ENCODE measurements at regions not wholly inside any gene's neighbourhood (a gene's known extent, or its start where the extent isn't known, plus 50 kb on each side); places are given as distances from the start of the nearest gene placed in this dataset.

GRCh38 chr10:131616040-131616439 lies 284.8 kb upstream of the PPP2R2D start:
- Histone ChIP-seq H3K18ac (ENCODE audit: low read length) (no peak overlapping the region), H3K27me3 (ENCODE audit: insufficient read depth, low read length, poor library complexity) (no peaks in the 10 kb centered on the region), H3K79me2 (ENCODE audit: control insufficient read depth, insufficient read depth, low read length) (no peaks in the 10 kb centered on the region), H3K4ac (ENCODE audit: low read depth, low read length) (no peak overlapping the region), H3K27ac (ENCODE audit: low read depth, low read length) (no peak overlapping the region), H4K5ac (ENCODE audit: low read length) (no peak overlapping the region), H3K4me2 (ENCODE audit: low read length) (no peak overlapping the region), H2AK5ac (ENCODE audit: low read length) (no peak overlapping the region), H2BK15ac (replicated peaks; ENCODE audit: low read depth) (no peak overlapping the region), H3K56ac (ENCODE audit: low read length) (no peak overlapping the region), H3K4me1 (ENCODE audit: control insufficient read depth, low read depth, low read length) (no peaks in the 10 kb centered on the region), H3K9ac (ENCODE audit: low read length) (no peak overlapping the region), H3K23ac (ENCODE audit: low read length) (no peak overlapping the region), H4K8ac (ENCODE audit: low read depth, low read length) (no peak overlapping the region), H3K79me1 (ENCODE audit: low read length) (no peaks in the 10 kb centered on the region), H3K4me3 (ENCODE audit: low read length) (no peak overlapping the region), H2BK120ac (ENCODE audit: low read depth, low read length) (no peak overlapping the region), H2BK5ac (ENCODE audit: low read length) (no peak overlapping the region), H3K36me3 (ENCODE audit: control insufficient read depth, insufficient read depth, low read length) (no peaks in the 10 kb centered on the region)
- no peak for DNase-seq
- no CpG with 5 or more reads among the region's 6 CpGs for WGBS (ENCODE audit: extremely low coverage, insufficient coverage, low lambda C conversion rate)

- H3K9ac ChIP-seq (ENCODE audit: low read length) = no peak overlapping the region
- H3K4ac ChIP-seq (ENCODE audit: low read depth, low read length) = no peak overlapping the region
- DNase-seq = no peak
- no peaks in the 10 kb centered on the region for H3K79me1 ChIP-seq (ENCODE audit: low read length)
- no peak overlapping the region for H4K5ac ChIP-seq (ENCODE audit: low read length)
- H3K4me1 ChIP-seq (ENCODE audit: control insufficient read depth, low read depth, low read length) = no peaks in the 10 kb centered on the region
- no peaks in the 10 kb centered on the region for H3K79me2 ChIP-seq (ENCODE audit: control insufficient read depth, insufficient read depth, low read length)
- no peaks in the 10 kb centered on the region for H3K27me3 ChIP-seq (ENCODE audit: insufficient read depth, low read length, poor library complexity)
- no peak overlapping the region for H2BK120ac ChIP-seq (ENCODE audit: low read depth, low read length)
- no peaks in the 10 kb centered on the region for H3K36me3 ChIP-seq (ENCODE audit: control insufficient read depth, insufficient read depth, low read length)
- no peak overlapping the region for H3K27ac ChIP-seq (ENCODE audit: low read depth, low read length)
- no peak overlapping the region for H3K4me3 ChIP-seq (ENCODE audit: low read length)
- H2AK5ac ChIP-seq (ENCODE audit: low read length) = no peak overlapping the region
- H3K56ac ChIP-seq (ENCODE audit: low read length) = no peak overlapping the region
- WGBS (ENCODE audit: extremely low coverage, insufficient coverage, low lambda C conversion rate) = no CpG with 5 or more reads among the region's 36 CpGs
- H3K4me2 ChIP-seq (ENCODE audit: low read length) = no peak overlapping the region
- no peak overlapping the region for H3K23ac ChIP-seq (ENCODE audit: low read length)
- H2BK5ac ChIP-seq (ENCODE audit: low read length) = no peak overlapping the region
- no peak overlapping the region for H4K8ac ChIP-seq (ENCODE audit: low read depth, low read length)
- no peak overlapping the region for H3K18ac ChIP-seq (ENCODE audit: low read length)
- no peak overlapping the region for H2BK15ac ChIP-seq (replicated peaks; ENCODE audit: low read depth)
Observed at GRCh38 chr10:131617113-131617858, 283.5 kb upstream of the PPP2R2D start.

DNA sequence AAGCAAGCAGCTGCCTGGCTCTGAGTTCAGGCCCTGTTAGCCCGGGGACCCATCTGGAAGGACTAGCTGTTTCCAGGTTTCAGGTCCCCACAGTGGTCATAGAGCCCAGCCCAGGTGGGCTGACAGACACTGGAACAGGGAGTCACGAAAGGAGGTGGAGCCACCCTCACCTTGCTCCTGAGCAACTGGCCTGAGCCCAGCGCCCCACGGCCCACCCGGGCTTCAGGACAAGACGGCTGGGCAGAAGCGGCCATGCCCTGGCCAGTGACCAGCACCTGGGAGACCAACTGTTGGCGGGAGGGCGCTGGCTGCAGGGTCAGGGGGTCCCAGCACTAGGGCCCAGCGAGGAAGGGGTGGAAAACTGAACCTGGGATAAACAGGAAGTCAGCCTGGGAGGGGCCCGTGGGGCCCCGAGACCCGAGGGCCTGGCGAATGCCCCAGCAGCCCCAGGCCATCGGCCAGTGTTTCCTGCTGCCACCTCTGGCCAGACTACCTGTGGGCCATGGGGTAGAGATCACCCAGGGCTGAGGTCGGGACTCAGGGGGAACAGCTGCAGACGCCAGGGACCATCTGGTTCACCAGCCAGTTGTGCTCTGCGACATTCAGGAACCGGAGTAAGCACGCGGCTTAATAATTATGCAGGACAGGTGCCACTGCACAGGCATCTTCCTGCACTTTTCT lies 282.1 kb upstream of the PPP2R2D start:
- H2AK5ac ChIP-seq (ENCODE audit: low read length) = no peak overlapping the region
- H3K18ac ChIP-seq (ENCODE audit: low read length) = no peak overlapping the region
- no peaks in the 10 kb centered on the region for H3K79me1 ChIP-seq (ENCODE audit: low read length)
- WGBS (ENCODE audit: extremely low coverage, insufficient coverage, low lambda C conversion rate) = no CpG with 5 or more reads among the region's 21 CpGs
- no peak overlapping the region for H2BK5ac ChIP-seq (ENCODE audit: low read length)
- no peak overlapping the region for H2BK120ac ChIP-seq (ENCODE audit: low read depth, low read length)
- H3K27me3 ChIP-seq (ENCODE audit: insufficient read depth, low read length, poor library complexity) = no peaks in the 10 kb centered on the region
- H3K23ac ChIP-seq (ENCODE audit: low read length) = no peak overlapping the region
- H3K36me3 ChIP-seq (ENCODE audit: control insufficient read depth, insufficient read depth, low read length) = no peaks in the 10 kb centered on the region
- no peak overlapping the region for H3K9ac ChIP-seq (ENCODE audit: low read length)
- no peak for DNase-seq
- H3K27ac ChIP-seq (ENCODE audit: low read depth, low read length) = no peak overlapping the region
- H3K79me2 ChIP-seq (ENCODE audit: control insufficient read depth, insufficient read depth, low read length) = no peaks in the 10 kb centered on the region
- no peak overlapping the region for H4K5ac ChIP-seq (ENCODE audit: low read length)
- H2BK15ac ChIP-seq (replicated peaks; ENCODE audit: low read depth) = no peak overlapping the region
- H3K4ac ChIP-seq (ENCODE audit: low read depth, low read length) = no peak overlapping the region
- no peak overlapping the region for H3K56ac ChIP-seq (ENCODE audit: low read length)
- H3K4me3 ChIP-seq (ENCODE audit: low read length) = no peak overlapping the region
- H3K4me1 ChIP-seq (ENCODE audit: control insufficient read depth, low read depth, low read length) = no peaks in the 10 kb centered on the region
- H3K4me2 ChIP-seq (ENCODE audit: low read length) = no peak overlapping the region
- H4K8ac ChIP-seq (ENCODE audit: low read depth, low read length) = no peak overlapping the region

DNA sequence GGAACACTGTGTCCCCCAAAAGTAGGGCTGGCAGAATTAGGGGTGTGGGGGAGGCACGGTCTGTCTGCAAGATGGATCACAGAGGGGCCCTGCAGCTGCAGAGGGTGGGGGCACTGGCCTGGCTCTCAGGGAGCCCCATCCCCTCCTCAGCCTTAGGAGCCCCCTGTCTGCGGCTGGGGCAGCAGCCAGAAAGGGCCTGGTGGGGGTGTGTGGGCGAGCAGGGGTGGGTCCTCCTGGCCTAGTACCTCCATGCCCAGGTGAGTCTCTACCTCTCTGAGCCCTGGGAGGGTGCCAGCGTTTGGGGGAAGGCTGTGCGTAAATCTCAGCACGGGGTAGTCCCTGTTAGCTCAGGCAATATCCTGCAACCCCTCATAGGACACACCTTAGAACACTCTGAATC lies 280.5 kb upstream of the PPP2R2D start:
- no peak overlapping the region for H4K8ac ChIP-seq (ENCODE audit: low read depth, low read length)
- no peak overlapping the region for H3K18ac ChIP-seq (ENCODE audit: low read length)
- H3K4me2 ChIP-seq (ENCODE audit: low read length) = no peak overlapping the region
- no peak overlapping the region for H3K4ac ChIP-seq (ENCODE audit: low read depth, low read length)
- DNase-seq = no peak
- no peak overlapping the region for H3K27ac ChIP-seq (ENCODE audit: low read depth, low read length)
- H3K27me3 ChIP-seq (ENCODE audit: insufficient read depth, low read length, poor library complexity) = no peaks in the 10 kb centered on the region
- H3K79me2 ChIP-seq (ENCODE audit: control insufficient read depth, insufficient read depth, low read length) = no peaks in the 10 kb centered on the region
- H3K9ac ChIP-seq (ENCODE audit: low read length) = no peak overlapping the region
- H2BK5ac ChIP-seq (ENCODE audit: low read length) = no peak overlapping the region
- H3K36me3 ChIP-seq (ENCODE audit: control insufficient read depth, insufficient read depth, low read length) = no peaks in the 10 kb centered on the region
- H2AK5ac ChIP-seq (ENCODE audit: low read length) = no peak overlapping the region
- no CpG with 5 or more reads among the region's 6 CpGs for WGBS (ENCODE audit: extremely low coverage, insufficient coverage, low lambda C conversion rate)
- no peak overlapping the region for H2BK120ac ChIP-seq (ENCODE audit: low read depth, low read length)
- no peak overlapping the region for H3K56ac ChIP-seq (ENCODE audit: low read length)
- H3K23ac ChIP-seq (ENCODE audit: low read length) = no peak overlapping the region
- no peak overlapping the region for H2BK15ac ChIP-seq (replicated peaks; ENCODE audit: low read depth)
- no peak overlapping the region for H4K5ac ChIP-seq (ENCODE audit: low read length)
- no peak overlapping the region for H3K4me3 ChIP-seq (ENCODE audit: low read length)
- no peaks in the 10 kb centered on the region for H3K4me1 ChIP-seq (ENCODE audit: control insufficient read depth, low read depth, low read length)
- H3K79me1 ChIP-seq (ENCODE audit: low read length) = no peaks in the 10 kb centered on the region

GRCh38 chr10:131620904-131621303 lies 279.9 kb upstream of the PPP2R2D start:
- no peak overlapping the region for H3K18ac ChIP-seq (ENCODE audit: low read length)
- H3K4ac ChIP-seq (ENCODE audit: low read depth, low read length) = no peak overlapping the region
- H3K79me1 ChIP-seq (ENCODE audit: low read length) = no peaks in the 10 kb centered on the region
- H4K5ac ChIP-seq (ENCODE audit: low read length) = no peak overlapping the region
- no peak overlapping the region for H2AK5ac ChIP-seq (ENCODE audit: low read length)
- no CpG with 5 or more reads among the region's 7 CpGs for WGBS (ENCODE audit: extremely low coverage, insufficient coverage, low lambda C conversion rate)
- H3K4me2 ChIP-seq (ENCODE audit: low read length) = no peak overlapping the region
- H3K4me1 ChIP-seq (ENCODE audit: control insufficient read depth, low read depth, low read length) = no peaks in the 10 kb centered on the region
- no peak overlapping the region for H3K56ac ChIP-seq (ENCODE audit: low read length)
- no peak for DNase-seq
- no peak overlapping the region for H3K9ac ChIP-seq (ENCODE audit: low read length)
- H2BK120ac ChIP-seq (ENCODE audit: low read depth, low read length) = no peak overlapping the region
- H3K79me2 ChIP-seq (ENCODE audit: control insufficient read depth, insufficient read depth, low read length) = no peaks in the 10 kb centered on the region
- H2BK5ac ChIP-seq (ENCODE audit: low read length) = no peak overlapping the region
- no peaks in the 10 kb centered on the region for H3K27me3 ChIP-seq (ENCODE audit: insufficient read depth, low read length, poor library complexity)
- no peaks in the 10 kb centered on the region for H3K36me3 ChIP-seq (ENCODE audit: control insufficient read depth, insufficient read depth, low read length)
- H3K4me3 ChIP-seq (ENCODE audit: low read length) = no peak overlapping the region
- H3K23ac ChIP-seq (ENCODE audit: low read length) = no peak overlapping the region
- no peak overlapping the region for H3K27ac ChIP-seq (ENCODE audit: low read depth, low read length)
- H2BK15ac ChIP-seq (replicated peaks; ENCODE audit: low read depth) = no peak overlapping the region
- H4K8ac ChIP-seq (ENCODE audit: low read depth, low read length) = no peak overlapping the region
